Epithelial cell of proximal tubule (primary cell): ENCODE measurements at regions not wholly inside any gene's neighbourhood (a gene's known extent, or its start where the extent isn't known, plus 50 kb on each side); places are given as distances from the start of the nearest gene placed in this dataset.

Source experiments
- DNase-seq: peaks from one replicate; pipeline ENCODE4 v3.0.0-alpha.2; 2011; ENCODE audit warnings: low read depth
- H3K4me3 ChIP-seq: 2 replicates; pipeline ENCODE4 v1.5.1; 2011; ENCODE audit warnings: low read depth, mild to moderate bottlenecking, low read length
- TF ChIP-seq, protein P1 (sequence below): conservative IDR thresholded peaks from 2 replicates; pipeline ENCODE4 v1.5.1; 2012; ENCODE audit warnings: low read depth, mild to moderate bottlenecking, low read length

- no peak for DNase-seq
- no peak overlapping the region for H3K4me3 ChIP-seq
- TF ChIP-seq, protein P1, sequence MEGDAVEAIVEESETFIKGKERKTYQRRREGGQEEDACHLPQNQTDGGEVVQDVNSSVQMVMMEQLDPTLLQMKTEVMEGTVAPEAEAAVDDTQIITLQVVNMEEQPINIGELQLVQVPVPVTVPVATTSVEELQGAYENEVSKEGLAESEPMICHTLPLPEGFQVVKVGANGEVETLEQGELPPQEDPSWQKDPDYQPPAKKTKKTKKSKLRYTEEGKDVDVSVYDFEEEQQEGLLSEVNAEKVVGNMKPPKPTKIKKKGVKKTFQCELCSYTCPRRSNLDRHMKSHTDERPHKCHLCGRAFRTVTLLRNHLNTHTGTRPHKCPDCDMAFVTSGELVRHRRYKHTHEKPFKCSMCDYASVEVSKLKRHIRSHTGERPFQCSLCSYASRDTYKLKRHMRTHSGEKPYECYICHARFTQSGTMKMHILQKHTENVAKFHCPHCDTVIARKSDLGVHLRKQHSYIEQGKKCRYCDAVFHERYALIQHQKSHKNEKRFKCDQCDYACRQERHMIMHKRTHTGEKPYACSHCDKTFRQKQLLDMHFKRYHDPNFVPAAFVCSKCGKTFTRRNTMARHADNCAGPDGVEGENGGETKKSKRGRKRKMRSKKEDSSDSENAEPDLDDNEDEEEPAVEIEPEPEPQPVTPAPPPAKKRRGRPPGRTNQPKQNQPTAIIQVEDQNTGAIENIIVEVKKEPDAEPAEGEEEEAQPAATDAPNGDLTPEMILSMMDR = no peak
These were observed 376.6 kb upstream of the EMCN start for GRCh38 chr4:100894339-100894870.

GRCh38 chr4:100891808-100892207, 374.0 kb upstream of the EMCN start:
- TF ChIP-seq, protein P1 = no peak
- H3K4me3 ChIP-seq = no peak overlapping the region
- DNase-seq = no peak

- no peak for DNase-seq
- TF ChIP-seq, protein P1 = no peak
- no peak overlapping the region for H3K4me3 ChIP-seq
These were observed 372.1 kb upstream of the EMCN start for GRCh38 chr4:100889898-100890297.

DNA sequence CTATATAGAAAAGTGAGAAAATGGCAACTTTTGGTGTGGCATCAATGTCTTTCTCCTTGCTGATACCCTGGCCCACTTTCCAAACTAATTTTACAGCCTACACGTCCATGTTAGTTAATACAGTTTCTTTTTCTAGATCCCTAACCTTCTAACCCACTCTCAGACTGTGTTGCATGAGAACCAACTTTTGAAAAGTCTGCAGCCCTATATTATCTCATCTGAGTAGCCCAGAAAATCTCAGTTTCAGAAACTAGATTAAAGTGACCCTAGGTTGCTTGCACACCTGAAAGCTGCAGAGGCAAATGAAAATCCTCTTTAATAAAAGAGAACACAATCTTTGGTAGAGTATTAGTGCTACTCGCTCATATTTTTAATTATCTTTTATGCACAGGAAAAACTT, 371.6 kb upstream of the EMCN start:
- H3K4me3 ChIP-seq = no peak overlapping the region
- DNase-seq = no peak
- TF ChIP-seq, protein P1 = no peak

- no peak for DNase-seq
- TF ChIP-seq, protein P1 = no peak
These were observed 364.8 kb upstream of the EMCN start for GRCh38 chr4:100882661-100883060.

DNA sequence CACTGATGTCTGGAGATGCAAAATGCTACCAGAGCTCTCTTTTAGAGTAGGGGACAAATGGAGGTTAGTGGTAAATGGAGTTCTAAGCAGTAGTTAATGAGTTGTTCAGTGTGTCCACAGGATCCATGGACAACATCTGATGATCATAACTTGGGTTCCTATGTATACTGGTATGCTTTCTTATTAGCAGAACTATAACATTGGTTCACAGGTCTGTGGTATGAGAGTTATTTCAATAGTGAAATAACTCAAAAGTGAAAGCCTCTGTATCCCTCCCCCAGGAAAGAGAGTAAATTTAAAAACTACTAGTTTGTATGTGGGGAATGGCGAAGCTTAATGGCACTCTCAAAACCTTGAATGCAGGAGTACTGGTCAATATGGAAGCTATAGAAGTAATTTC, 363.5 kb upstream of the EMCN start:
- TF ChIP-seq, protein P1 = no peak
- H3K4me3 ChIP-seq = no peak overlapping the region
- DNase-seq = no peak

More at GRCh38 chr4:100882661-100883060, 364.8 kb upstream of the EMCN start:
- H3K4me3 ChIP-seq = no peak overlapping the region

- TF ChIP-seq, protein P1 = no peak
- DNase-seq = no peak
- H3K4me3 ChIP-seq = no peak overlapping the region
These were observed 362.2 kb upstream of the EMCN start for GRCh38 chr4:100880011-100880410.
